Medulla oblongata (tissue), 1 donor: ENCODE measurements at regions not wholly inside any gene's neighbourhood (a gene's known extent, or its start where the extent isn't known, plus 50 kb on each side); places are given as distances from the start of the nearest gene placed in this dataset.

Source experiments
- DNase-seq: peaks from one replicate; pipeline ENCODE4 v3.0.0-alpha.2; 2015; ENCODE audit errors: extremely low spot score

DNA sequence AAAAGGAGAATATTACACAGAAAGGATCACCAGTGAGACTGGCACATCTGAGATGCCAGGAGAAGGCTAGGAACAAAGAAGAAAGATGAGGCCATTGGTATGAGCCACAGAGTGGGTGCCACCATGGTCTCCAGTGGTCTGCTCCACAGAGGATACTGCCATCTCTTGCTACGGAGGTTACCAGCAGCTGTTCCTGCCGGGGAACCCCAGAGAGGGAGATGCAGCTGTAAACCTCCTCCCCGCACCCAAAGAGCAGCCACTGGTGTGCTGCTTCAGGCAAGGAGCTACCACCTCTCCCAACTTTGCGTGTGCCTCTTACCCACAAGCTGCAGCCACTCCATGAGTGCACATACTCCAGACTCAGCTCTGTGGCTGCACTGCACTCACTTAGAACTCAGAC, 201.5 kb upstream of the RTL1 start:
- no peak for DNase-seq

DNA sequence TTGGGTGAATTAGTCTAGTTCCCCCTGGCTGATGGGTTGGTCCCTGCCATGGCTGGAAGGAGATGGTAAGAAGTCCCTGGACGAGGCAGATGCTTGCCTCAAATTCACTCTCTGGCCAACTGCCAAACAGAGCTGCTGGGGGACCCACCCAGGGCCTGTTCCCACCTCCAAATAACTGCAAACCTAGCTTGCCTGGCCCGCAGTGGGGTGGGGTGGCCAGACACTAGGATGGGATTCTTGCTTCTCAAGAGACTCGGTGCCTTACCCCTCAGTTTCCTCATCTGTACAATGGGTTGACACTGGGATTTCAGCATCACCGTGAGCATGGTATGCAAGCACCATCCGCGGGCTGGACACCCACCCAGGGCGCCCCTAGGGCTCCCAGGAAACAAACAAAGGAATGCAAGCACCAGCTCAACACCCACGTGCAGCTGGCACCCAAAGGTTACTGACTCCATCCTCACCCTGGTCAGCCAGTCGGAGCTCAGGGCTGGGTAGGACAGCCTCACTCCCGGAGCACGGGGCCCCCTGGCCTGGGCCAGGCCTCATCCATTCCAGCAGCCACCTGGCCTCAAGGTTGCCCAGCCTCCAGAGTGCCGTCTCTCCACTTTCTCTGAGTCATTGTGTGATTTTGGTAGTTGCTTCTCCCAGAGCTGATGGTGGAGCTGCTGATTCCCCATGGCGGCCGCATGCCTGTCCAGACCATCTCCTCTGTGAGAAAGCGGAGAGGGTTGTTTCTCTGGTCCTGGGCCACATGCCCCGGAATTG, 205.2 kb upstream of the RTL1 start:
- no peak for DNase-seq

DNA sequence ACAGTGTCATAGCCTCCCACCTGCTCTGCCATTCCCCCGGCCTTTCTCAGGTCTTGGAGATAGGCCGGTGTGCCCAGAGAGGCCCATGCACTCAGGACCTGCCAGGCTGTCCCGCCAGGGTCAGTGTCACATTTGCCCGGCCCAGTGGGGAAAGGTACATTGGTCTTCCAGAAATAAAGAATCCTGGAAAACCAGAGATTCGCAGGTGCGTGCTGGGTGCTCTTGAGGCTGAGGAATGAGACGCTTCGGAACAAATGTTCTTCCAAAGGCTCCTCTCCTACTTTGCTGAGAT, 205.8 kb upstream of the RTL1 start:
- no peak for DNase-seq

DNA sequence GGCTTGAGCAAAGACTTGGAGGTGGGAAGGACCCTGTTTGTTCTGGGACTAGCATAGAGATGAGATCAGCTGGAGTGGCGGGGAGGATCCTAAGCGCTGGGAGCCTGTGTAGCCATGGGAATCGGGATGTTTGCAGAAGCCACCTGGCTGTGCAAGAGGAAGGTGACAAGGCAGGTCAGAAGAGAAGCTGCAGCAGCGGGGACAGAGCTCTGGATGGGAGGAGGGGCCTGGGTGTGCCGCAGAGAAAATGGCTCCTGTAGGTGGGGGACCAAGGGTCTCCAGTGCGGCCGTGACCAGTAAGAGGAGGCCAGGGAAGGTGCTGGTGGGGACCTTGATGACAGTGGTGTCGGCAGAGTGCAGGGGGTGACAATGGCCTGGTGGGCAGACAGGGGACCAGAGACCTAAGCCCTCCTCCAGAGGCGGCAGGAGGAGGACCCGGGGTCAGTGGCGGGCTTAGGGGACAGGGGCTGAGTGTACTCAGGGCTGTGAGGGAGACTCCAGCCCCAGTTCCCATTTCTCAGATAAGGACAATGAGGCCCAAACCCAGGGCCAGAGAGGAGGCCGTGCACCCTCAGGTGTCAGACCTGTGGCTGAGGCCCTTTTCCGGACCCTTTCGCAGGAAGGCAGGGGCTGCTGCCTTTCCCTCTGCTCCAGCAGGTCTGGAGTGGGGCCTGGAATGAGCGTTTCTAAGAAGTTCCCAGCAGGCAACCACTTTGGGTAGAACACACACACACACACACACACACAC, 206.6 kb upstream of the RTL1 start:
- DNase-seq: no peak

DNA sequence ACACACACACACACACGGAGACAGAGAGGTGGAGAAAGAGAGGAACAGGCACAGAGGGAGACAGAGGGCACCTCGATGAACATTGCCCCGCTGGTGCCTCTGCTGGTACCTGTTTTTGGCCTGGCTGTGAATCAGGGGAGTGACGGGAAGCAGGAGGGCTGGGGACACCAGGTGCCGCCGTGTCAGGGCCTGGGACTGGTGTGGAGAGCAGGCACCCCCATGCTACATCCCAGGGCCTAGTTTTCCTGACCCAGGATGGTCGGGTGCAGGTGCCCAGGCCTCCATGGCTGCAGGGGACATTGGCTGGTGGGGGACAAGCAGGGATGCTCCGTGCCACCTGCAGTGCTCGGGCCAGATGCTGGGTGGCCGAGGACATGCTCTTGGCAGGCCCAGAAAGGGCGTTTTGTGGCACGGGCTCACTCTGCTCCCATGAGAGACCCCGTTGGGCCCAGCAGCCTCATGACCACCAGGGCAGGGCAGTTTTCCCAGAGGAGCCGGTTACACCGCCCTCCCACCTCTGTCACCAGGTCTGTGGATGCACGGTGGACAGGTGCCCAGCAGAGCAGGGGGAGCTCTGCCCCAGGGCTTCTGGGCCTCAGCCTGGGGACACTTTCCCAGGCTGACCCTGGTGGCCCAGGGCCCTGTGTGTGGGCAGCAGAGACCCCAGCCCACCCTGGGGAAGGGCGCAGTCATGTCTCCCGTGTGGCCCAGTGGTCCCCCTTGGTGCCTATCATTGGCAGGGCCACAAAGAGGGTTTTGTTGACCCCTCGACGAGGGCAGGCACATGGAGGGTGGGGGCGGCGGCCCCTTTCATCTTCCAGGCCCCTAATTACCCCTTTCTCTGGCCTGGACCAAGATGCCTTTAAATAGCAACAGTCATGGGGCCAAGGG, 207.5 kb upstream of the RTL1 start:
- DNase-seq: no peak

DNA sequence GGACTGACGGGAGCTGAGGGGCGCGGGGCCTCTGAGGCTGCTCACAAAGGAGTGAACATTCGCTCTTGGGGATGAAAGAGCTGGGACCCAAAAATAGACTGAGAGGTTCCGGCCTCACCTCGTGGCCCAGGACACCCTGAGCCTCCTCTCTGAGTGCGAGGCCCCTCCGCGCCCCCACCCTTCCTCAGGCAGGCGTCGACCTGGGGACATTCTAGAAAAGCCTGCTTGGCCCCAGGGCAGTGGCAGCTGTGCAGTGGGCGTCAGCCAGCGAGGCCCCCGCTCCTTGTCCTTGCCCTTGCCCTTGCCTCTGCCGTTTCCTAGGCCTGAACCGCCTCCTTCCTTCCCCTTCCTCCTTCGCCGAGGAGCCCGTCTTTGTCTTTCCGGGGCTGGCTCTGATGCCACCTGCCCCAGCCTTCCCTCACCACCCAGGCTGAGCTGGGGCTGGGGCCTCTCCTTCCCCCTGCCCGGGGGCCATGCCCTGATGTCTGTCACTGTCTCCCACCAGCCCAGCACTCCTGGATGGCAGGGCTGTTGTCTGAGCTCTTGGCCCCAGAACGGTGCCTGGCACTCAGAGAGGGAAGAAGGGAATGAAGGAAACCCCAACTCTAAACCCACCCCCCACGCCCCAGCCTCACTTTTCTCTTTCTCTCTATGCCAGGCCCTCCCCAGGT, 208.2 kb upstream of the RTL1 start:
- no peak for DNase-seq

DNA sequence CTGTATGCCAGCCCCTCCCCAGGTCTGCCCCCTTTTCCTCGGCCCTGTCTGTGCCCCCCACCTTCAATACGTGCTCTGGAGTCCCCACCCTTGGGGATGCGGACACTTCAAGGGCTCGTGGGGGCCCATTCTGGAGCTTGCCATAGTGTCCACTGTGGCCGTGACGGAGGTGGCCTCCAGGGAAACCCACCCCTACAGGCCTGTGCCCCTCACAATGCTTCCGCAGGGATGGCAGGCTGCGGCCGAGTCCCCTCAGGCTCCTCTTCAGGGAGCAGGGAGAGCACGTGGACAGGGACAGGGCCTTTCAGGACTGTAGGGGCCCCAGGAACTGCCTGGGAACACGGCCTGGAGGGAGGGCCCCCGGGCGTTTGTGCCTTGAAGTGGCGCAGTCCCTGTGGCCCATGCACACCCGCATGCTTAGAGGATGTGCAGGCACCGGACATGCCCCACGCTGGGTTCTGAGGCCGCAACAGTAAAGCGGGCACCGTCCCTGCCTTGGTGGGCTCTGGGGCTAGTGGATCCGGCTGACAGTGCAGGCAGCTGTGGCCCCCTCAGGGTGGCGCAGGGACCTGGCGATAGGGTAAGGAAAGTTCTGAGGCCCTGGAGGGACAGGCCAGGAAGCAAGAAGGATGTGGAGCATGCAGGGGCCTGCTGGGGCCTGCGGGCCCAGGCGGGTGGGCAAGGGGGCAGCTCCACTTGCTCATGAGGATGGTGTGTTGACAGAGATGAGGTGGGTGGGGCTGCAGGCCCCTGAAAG, 209.0 kb upstream of the RTL1 start:
- DNase-seq: no peak

DNA sequence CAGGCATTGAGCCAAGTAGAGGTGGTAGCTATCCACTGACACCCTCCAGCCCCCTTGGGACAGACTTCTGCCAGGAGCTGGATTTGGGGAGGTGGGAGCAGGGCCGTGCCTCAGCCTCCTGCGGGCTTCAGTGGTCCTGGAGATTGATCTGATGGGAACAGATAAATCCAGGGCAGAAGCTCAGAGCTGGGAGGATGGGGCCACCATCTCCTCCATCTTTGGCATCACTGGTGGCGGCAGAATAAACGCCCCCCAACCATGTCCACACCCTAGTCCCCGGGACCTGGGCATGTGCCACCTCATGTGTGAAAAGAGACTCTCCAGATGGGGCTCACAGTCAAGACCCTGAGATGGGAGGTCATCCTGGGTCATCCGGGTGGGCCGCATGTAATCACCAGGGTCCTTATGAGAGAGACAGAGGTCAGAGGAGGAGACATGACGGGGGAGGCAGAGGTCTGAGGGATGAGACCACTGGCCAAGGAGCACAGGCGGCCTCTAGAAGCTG, 209.6 kb upstream of the RTL1 start:
- DNase-seq: no peak

DNA sequence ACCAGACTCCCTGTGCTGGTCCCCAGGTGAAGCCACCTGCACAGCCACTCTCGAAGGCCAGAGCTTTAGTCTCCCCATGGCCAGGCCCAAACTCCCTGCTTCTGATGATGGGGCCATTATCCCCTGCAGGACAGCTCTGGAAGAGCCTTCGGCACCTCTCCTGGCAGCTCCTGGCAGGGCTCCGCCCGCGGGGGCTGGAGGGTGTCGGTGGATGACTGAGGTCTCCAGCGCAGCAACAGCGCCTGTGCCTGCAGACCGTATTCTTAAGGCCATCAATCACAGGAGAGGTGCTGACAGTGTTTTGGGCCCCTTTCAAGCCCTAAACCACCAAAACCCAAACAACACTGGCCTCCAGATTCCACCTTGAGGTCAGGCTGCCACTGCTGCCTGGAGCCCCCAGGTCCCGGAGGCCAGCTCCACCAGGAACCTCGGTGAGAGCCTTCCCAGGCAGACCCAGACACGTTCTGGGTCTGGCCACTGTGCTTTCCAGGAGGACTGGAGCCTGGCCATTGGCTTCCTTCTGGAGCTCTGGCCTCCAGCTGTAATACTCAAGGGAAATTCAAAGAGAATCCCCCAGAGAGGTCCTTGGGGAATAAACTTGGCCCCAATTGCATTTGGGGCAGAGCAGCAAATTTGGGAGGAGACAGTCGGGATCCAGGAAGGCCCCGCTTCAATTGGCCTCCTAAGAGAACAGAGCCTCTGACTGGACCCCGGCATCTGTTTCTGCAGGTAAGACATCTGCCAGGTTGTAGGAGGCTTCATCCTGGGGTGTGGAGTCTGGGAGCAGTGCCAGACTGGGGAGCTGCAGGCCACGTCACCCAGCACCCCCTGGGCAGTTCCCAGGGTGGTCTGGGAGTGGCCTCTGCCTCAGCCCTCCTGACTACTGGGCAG, 210.6 kb upstream of the RTL1 start:
- no peak for DNase-seq

DNA sequence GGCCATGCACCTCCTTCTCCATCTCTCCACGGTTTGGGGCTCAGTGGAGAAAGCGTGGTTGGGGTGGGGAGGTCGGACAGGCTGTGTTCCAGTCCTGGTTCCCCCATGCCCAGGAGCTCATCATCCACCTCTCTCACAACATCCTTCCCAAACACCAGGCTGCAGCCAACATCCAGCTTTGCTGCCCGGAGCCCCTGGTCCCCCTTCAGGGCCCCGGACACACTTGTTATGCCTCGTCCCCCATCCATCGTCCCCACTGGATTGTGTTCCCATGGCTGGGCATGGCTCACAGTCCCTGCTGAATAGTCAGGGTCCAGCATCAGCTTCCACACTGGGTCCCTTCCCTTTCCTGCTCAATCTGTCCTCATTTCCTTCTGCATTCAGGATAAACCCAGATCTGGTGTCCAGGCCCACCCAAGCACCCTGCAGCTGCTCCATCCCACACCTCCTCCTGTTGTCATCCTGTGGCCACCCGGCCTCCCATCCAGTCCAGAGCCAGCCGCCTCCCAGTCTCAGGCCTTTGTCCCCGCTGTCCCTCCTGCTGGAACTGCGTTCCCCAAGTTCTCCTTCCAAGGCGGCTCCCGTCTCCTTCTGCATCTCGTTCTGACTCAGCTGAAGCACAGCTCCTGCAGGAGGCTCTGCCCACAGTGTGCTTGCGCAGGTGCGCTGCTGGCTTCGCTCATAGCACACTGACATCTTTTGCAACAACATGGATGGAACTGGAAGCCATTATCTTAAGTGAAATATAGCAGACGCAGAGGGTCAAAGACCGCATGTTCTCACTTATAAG, 211.4 kb upstream of the RTL1 start:
- DNase-seq: no peak

DNA sequence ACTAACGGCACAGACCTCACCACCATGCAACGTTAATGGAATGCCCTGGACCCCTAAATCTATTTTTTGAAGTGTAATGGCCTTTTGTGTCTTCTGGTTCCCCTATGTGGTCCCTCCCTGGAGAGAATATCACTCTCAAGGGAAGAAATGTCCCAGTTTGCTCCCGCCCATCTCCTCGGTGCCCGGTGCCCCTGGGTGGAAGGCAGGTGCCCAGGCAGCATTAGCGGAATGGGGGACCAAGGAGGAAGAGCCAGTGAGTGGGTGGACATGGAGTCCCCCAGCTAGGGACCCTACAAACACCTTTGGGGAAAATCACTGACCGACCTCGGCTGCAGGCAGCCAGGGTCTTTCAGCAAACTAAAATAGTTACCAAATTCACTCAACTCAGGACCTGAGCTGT, 212.1 kb upstream of the RTL1 start:
- DNase-seq: no peak

DNA sequence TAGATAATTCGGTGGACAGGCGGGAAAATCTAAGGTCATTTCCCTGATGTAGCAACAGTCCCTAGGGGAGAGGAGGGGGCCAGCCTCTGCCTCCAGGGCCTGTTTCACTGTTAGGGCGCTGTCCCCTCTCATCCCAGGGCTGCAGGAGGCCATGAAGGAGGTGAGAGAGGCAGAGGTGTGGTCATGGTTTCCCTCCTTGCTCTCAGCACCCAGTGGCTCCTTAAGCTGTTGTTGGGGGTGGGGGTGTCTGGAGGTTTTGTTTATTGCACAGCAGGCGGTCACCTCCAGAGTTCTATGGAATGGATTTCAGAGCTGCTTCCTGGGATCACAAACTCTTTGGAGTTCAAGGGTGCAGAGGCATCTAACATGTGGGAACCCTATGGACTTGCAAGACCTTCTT, 212.5 kb upstream of the RTL1 start:
- DNase-seq: no peak

DNA sequence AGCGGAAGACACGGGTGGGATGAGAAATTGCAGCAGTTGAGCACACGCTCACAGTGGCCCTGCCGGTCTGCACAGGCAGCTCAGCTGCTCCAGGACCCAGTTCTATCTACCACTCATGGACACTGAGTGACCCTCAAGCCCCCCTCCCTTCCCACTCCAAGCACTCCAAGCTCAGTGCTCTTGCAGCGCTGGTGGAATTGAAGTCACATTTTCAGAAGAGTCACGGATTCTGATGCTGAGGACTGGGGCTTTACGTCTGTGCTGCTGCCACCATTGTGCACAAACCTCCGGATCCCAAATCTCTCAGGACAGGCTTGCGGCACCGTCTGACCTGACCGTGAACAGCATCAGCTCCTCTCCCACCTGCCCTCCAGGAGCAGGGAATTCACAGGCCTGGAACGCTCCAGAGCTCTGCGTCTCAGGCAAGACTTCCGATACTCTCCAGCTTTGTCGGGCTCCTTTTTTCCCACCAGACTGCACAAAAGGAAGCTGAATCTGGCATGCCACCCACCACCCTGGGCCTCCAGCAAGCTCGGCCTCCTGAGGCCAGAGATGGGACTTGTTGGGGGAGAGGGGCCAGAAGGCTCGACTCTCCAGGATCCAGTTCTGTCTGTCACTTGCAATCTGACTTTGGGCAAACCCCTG, 213.1 kb upstream of the RTL1 start:
- DNase-seq: no peak

DNA sequence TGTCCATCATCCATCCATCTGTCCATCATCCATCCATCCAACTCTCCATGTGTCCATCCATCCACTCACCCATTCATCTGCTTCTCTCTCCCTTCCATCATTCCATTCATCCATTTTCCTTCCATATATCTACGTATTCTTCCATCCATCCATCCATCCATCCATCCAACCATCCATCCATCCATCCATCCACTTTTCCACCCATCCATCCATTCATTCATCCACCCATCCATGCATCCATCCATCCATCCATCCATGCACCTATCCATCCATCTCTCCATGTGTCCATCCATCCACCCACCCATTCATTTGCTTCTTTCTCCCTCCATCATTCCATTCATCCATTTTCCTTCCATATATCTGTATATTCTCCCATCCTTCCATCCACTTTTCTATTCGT, 214.0 kb upstream of the RTL1 start:
- DNase-seq: no peak

DNA sequence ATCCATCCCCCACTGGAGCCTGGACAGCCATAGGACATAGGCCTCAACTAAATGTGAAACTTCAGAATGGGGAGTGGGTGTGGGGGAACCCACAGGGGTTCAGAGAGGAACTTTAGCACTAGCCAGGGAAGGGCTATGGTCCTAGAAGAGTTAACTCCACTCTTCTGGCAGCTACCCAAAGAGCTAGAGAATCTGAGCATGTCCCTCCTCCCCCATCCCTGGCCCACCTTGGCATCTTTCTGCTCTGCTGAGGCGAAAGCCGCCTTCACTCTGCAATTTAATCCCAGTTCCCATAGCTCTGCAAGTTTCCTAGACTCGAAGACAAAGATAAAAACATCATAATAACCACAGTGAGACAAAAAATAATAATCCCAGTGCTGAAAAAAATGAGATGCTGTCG, 214.7 kb upstream of the RTL1 start:
- no peak for DNase-seq

DNA sequence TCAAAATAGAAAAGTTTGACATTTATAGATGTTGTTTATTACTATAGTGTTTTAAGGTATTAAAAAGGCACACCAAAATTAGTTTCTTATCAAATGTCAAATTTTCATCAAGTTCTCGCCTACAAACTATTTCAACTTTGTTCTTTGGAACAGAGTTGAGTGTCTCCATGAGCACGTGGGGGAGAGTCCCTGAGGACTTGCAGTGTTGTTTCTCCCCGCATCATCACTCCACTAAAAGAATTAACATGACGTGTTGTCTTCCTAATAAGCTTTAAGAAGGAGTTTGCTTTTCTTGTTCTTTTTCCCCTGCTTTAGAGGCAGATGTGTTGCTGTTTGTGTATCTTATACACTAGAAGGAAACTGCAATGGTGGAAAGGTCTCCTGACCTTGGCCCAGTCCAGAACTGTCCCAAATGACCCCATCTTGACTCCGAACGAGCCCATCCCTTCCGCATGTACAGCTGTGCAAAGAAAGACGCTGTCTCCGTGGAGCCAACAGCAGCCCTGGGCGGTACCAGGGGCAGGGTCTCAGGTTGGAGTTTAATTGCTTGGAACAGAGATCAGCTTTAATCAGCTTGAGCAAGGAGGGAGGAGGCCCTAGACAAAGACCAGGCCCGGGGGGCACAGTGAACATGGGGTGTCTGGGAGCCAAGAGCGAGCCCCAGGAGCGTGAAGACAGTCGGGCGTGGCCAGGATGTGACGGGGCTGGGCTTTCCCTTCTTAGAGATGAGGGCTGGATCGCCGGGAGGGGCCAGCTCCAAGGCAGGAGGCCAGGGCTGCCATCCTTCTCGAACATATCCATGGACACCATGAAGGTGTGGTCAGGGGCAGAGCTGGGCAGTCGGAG, 215.4 kb upstream of the RTL1 start:
- DNase-seq: no peak

DNA sequence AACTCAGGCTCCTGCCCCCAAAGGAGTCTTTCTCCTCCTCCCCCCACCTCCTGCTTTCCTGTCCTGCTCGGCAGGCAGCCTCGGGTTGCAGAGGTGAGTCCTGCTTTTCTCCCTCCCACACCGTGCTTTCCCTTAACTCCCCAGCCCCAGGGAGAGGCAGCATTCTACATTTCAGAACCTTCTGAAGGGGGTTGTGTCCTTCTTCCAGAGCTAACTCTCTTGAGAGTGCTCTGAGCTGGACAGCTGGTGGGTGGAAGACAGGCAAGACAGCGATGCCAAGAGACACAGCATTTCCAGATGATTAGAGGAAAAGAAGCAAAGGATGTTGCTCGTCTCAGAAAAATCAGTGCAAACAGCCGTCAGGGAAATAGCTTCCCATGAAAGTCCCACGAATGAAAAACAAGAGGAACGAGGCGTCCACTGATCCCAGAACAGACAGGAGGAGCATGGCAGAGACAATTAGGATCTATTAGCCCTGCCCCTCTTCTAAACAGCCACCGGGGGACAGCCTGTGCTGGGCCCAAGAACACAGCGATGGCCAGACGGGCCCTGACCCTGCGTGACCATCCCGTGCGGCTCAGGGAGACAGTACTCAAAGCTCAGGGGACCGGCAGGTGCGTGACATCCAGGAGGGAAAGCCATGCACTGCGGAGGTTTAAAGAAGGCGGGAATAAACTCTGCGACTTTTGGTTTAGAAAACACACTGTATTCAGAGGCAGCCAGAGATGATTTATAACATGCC, 216.5 kb upstream of the RTL1 start:
- DNase-seq: no peak
